Fibroblast of lung (primary cell): ENCODE measurements at regions not wholly inside any gene's neighbourhood (a gene's known extent, or its start where the extent isn't known, plus 50 kb on each side); places are given as distances from the start of the nearest gene placed in this dataset.

ENCODE experiments used
- DNase-seq, 2 donors: peaks; one replicate each; pipeline versions ENCODE4 v3.0.0 to v3.0.0-alpha.2; 2010; ENCODE audit warnings: low read depth in 2 of 2
- H2AFZ ChIP-seq: 2 replicates; pipeline ENCODE4 v1.5.1; 2012; ENCODE audit warnings: low read length, control low read depth, inconsistent platforms
- H3K27ac ChIP-seq: 2 replicates; pipeline ENCODE4 v1.5.1; 2011; ENCODE audit warnings: low read length, control low read depth; ENCODE audit not compliant: insufficient read depth
- H3K27me3 ChIP-seq: 2 replicates; pipeline ENCODE4 v1.5.1; 2011; ENCODE audit warnings: mild to moderate bottlenecking, low read length; ENCODE audit not compliant: control insufficient read depth, insufficient read depth
- H3K36me3 ChIP-seq: 2 replicates; pipeline ENCODE4 v1.5.1; 2011; ENCODE audit warnings: low read length; ENCODE audit not compliant: control insufficient read depth, insufficient read depth
- H3K4me1 ChIP-seq: 2 replicates; pipeline ENCODE4 v1.5.1; 2011; ENCODE audit warnings: low read length; ENCODE audit not compliant: control insufficient read depth, insufficient read depth; ENCODE audit errors: extremely low read depth
- H3K4me2 ChIP-seq: 2 replicates; pipeline ENCODE4 v1.5.1; 2011; ENCODE audit warnings: low read length, control low read depth; ENCODE audit not compliant: insufficient read depth; ENCODE audit errors: extremely low read depth
- H3K4me3 ChIP-seq, 4 experiments: fragments of 200-600 bp in 1 of 4; sonication (generic) in 1 of 4; replicated peaks in 1 of 4; 2 replicates each; pipeline ENCODE4 v1.5.1; 2011 to 2016; ENCODE audit warnings: low read length in 4 of 4, low read depth in 3 of 4, mild to moderate bottlenecking in 3 of 4, control low read depth in 2 of 4, inconsistent platforms in 1 of 4, mixed read lengths in 1 of 4; ENCODE audit not compliant: insufficient read depth in 1 of 4; ENCODE audit errors: control extremely low read depth in 1 of 4
- H3K79me2 ChIP-seq: 2 replicates; pipeline ENCODE4 v1.5.1; 2012; ENCODE audit warnings: mild to moderate bottlenecking, low read length, inconsistent platforms; ENCODE audit not compliant: control insufficient read depth, insufficient read depth
- H3K9ac ChIP-seq: 2 replicates; pipeline ENCODE4 v1.5.1; 2011; ENCODE audit warnings: mild to moderate bottlenecking, low read length, control low read depth; ENCODE audit not compliant: insufficient read depth
- H3K9me3 ChIP-seq: 2 replicates; pipeline ENCODE4 v1.5.1; 2012; ENCODE audit warnings: low read depth, low read length; ENCODE audit not compliant: control insufficient read depth, insufficient read depth
- H4K20me1 ChIP-seq: 2 replicates; pipeline ENCODE4 v1.5.1; 2011; ENCODE audit warnings: low read length; ENCODE audit not compliant: control insufficient read depth, insufficient read depth; ENCODE audit errors: extremely low read depth
- CTCF ChIP-seq, 2 donors: IDR thresholded peaks in 1 of 2; conservative IDR thresholded peaks in 1 of 2; 1 replicate in 1 of 2; 2 replicates in 1 of 2; pipeline ENCODE4 v1.5.1; 2011 to 2012; ENCODE audit warnings: low read length in 2 of 2, control low read depth in 1 of 2, inconsistent platforms in 1 of 2, low read depth in 1 of 2, mild to moderate bottlenecking in 1 of 2
- EZH2 ChIP-seq: IDR thresholded peaks from 2 replicates; pipeline ENCODE4 v1.5.1; 2012; ENCODE audit warnings: low read length, control low read depth, mild to moderate bottlenecking; ENCODE audit errors: missing control alignments

GRCh38 chr15:56820333-56820732 lies 87.0 kb upstream of the ZNF280D start:
- Histone ChIP-seq H3K9me3 (no peaks in the 10 kb centered on the region), H3K4me2 (no peak overlapping the region), H4K20me1 (no peaks in the 10 kb centered on the region), H3K27me3 (no peaks in the 10 kb centered on the region), H3K9ac (no peak overlapping the region), H3K36me3 (no peaks in the 10 kb centered on the region), H2AFZ (no peak overlapping the region), H3K79me2 (no peaks in the 10 kb centered on the region), H3K4me1 (peaks cover 7% of the 10 kb centered on the region), H3K4me3 (no peak overlapping the region), H3K27ac (no peak overlapping the region)
- no peak for DNase-seq
- TF ChIP-seq EZH2: no peak
- no peak for TF ChIP-seq CTCF (conservative IDR thresholded peaks at IDR 0.05 in 1 of 2, IDR thresholded peaks at IDR 0.05 in 1 of 2; ENCODE audit: low read depth in 1 of 2, low read length in 2 of 2)

DNA sequence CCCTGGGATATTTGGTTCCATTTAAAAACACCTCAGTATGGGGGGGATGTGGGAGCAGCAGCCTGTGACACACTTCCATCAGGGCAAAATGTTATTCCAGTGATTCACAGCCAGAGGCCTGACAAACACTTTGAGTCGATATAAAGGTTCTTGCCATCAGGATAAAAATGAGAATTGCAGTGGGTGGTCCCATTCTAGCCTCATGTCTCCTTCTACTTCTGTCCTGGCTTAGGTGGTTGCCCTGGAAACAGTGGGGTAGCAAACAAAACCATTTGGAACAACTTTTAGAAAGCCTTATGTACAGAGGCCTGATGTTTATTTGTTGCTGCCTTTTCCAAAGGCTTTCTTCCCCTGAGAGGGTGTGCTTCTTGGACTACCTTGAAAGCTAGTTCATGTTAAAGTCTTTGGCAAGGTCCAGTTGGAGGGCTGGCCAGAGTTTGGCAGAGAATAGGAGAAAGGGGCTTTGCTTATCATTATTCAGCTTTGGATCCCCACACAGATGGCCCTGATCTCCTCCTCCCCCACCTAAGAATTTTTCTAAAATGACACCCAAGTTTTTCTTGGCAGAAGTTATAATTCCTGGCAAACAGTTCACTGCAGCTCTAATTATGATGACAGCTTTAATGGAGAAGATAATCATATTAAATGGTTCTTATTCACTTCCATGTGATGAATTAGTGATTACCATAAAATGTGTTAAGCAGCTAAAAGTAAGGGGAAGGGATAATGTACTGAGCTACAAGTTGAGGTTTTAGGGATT lies 84.2 kb upstream of the ZNF280D start:
- H3K4me2 ChIP-seq: no peak overlapping the region
- H3K4me3 ChIP-seq: no peak overlapping the region
- no peaks in the 10 kb centered on the region for H3K36me3 ChIP-seq
- H3K9ac ChIP-seq: no peak overlapping the region
- H4K20me1 ChIP-seq: no peaks in the 10 kb centered on the region
- no peaks in the 10 kb centered on the region for H3K27me3 ChIP-seq
- no peaks in the 10 kb centered on the region for H3K9me3 ChIP-seq
- H3K27ac ChIP-seq: no peak overlapping the region
- DNase-seq: peak in 1 of 2 donors; percentile 71
- H3K79me2 ChIP-seq: no peaks in the 10 kb centered on the region
- peaks cover 7% of the 10 kb centered on the region for H3K4me1 ChIP-seq
- H2AFZ ChIP-seq: no peak overlapping the region
- TF ChIP-seq CTCF (conservative IDR thresholded peaks at IDR 0.05 in 1 of 2, IDR thresholded peaks at IDR 0.05 in 1 of 2; ENCODE audit: low read depth in 1 of 2, low read length in 2 of 2): no peak
- TF ChIP-seq EZH2: no peak

DNA sequence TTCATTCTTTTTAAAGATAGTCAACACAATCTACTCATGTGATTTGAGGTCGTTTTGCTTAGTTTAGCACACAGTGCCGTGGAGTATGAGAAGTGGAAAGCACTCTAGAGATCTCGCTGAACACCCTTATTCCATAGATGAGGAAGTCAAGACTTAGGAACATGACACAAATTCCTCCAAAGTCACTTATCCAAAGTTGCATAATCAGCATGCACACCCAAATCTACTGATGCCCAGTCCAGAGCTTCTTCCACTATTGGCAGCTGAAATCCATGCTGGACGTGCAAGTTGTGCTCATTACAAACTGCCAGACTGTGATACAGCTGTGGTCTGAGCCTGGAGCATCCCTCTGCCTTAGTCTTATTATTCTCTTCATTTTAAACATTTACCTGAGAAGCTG lies 83.5 kb upstream of the ZNF280D start:
- no peak overlapping the region for H2AFZ ChIP-seq
- no peaks in the 10 kb centered on the region for H3K27me3 ChIP-seq
- H3K27ac ChIP-seq: no peak overlapping the region
- H3K9me3 ChIP-seq: no peaks in the 10 kb centered on the region
- no peak for TF ChIP-seq CTCF (conservative IDR thresholded peaks at IDR 0.05 in 1 of 2, IDR thresholded peaks at IDR 0.05 in 1 of 2; ENCODE audit: low read depth in 1 of 2, low read length in 2 of 2)
- no peak for TF ChIP-seq EZH2
- peaks cover 6% of the 10 kb centered on the region for H3K4me1 ChIP-seq
- no peaks in the 10 kb centered on the region for H3K79me2 ChIP-seq
- H3K36me3 ChIP-seq: no peaks in the 10 kb centered on the region
- no peak for DNase-seq
- H4K20me1 ChIP-seq: no peaks in the 10 kb centered on the region
- H3K4me2 ChIP-seq: no peak overlapping the region
- H3K9ac ChIP-seq: no peak overlapping the region
- no peak overlapping the region for H3K4me3 ChIP-seq
